HepG2 (cell line): ENCODE measurements at regions not wholly inside any gene's neighbourhood (a gene's known extent, or its start where the extent isn't known, plus 50 kb on each side); places are given as distances from the start of the nearest gene placed in this dataset.

Source experiments
- ATAC-seq: fragments of 200-7000 bp; cut with Tn5 transposase; 3 replicates; pipeline ENCODE4 v1.9.1; 2020; ENCODE audit warnings: mild to moderate bottlenecking, moderate library complexity
- BruUV-seq: library from RNA; stranded (reverse); fragments of 400-500 nt; replicated peaks from 2 replicates; lab custom pipeline; 2021; lab: Mats Ljungman, UMichigan
- CTCF ChIA-PET: fragments of 300-600 bp; formaldehyde crosslinking; extraction: SDS; loops from one replicate; lab custom pipeline; 2021; ENCODE audit warnings: low total read pairs, inconsistent platforms, low intra/inter-chr PET ratio; lab: Yijun Ruan, JAX
- POLR2A ChIA-PET: fragments of 350-600 bp; sonication (Branson Sonifier 250); formaldehyde crosslinking; loops from one replicate; lab custom pipeline; 2020; ENCODE audit warnings: antibody characterized with exemption, inconsistent platforms; lab: Yijun Ruan, JAX
- DNase-seq: peaks from one replicate; pipeline ENCODE4 v3.0.0-alpha.2; 2015; ENCODE audit warnings: low spot score
- FAIRE-seq: peaks from 3 replicates; lab custom pipeline; 2011; peaks lifted over from hg19 to GRCh38; lab: Jason Lieb, UNC
- H2AFZ ChIP-seq: one replicate; pipeline ENCODE4 v1.6.1; 2011; ENCODE audit warnings: low read length, inconsistent platforms
- H3K27ac ChIP-seq: fragments of 300-600 bp; 3 replicates; pipeline ENCODE4 v1.8.0; 2011; ENCODE audit warnings: mixed run types, mild to moderate bottlenecking, mixed read lengths, low read length, inconsistent platforms; ENCODE audit not compliant: insufficient read depth; ENCODE audit errors: extremely low read length
- H3K27me3 ChIP-seq, 2 experiments: fragments of 200-600 bp in 1 of 2; 2 replicates in 1 of 2; 3 replicates in 1 of 2; pipeline versions ENCODE4 v1.6.0 to v1.8.0; 2011; ENCODE audit warnings: low read length in 2 of 2, mild to moderate bottlenecking in 2 of 2, moderate library complexity in 2 of 2, inconsistent platforms in 1 of 2; ENCODE audit not compliant: insufficient read depth in 2 of 2, control insufficient read depth in 1 of 2
- H3K36me3 ChIP-seq, 2 experiments: fragments of 200-600 bp in 1 of 2; replicated peaks in 1 of 2; 2 replicates in 1 of 2; 3 replicates in 1 of 2; pipeline versions ENCODE4 v1.5.1 to v1.8.0; 2011; ENCODE audit warnings: low read length in 2 of 2, inconsistent platforms in 1 of 2; ENCODE audit not compliant: insufficient read depth in 2 of 2, control insufficient read depth in 1 of 2
- H3K4me1 ChIP-seq: 2 replicates; pipeline ENCODE4 v1.5.1; 2012; ENCODE audit warnings: low read length, inconsistent platforms; ENCODE audit not compliant: insufficient read depth
- H3K4me2 ChIP-seq: 2 replicates; pipeline ENCODE4 v1.6.0; 2011; ENCODE audit warnings: low read depth, low read length, inconsistent platforms
- H3K4me3 ChIP-seq, 3 experiments: fragments of 200-600 bp in 1 of 3; sonication (generic), shearing (Covaris generic) in 1 of 3; replicated peaks in 1 of 3; 2 replicates each; pipeline ENCODE4 v1.5.1; 2011 to 2016; ENCODE audit warnings: low read length in 3 of 3, inconsistent platforms in 2 of 3, low read depth in 2 of 3, mild to moderate bottlenecking in 2 of 3, control low read depth in 1 of 3, mixed read lengths in 1 of 3; ENCODE audit not compliant: insufficient read depth in 1 of 3
- H3K79me2 ChIP-seq: one replicate; pipeline ENCODE4 v1.6.1; 2011; ENCODE audit warnings: low read length, inconsistent platforms; ENCODE audit not compliant: insufficient read depth
- H3K9ac ChIP-seq: 2 replicates; pipeline ENCODE4 v1.6.0; 2011; ENCODE audit warnings: mild to moderate bottlenecking, low read depth, low read length, inconsistent platforms; ENCODE audit not compliant: insufficient read depth
- H3K9me3 ChIP-seq: 2 replicates; pipeline ENCODE4 v1.5.1; 2012; ENCODE audit warnings: mild to moderate bottlenecking, low read length
- H4K20me1 ChIP-seq: 2 replicates; pipeline ENCODE4 v1.6.0; 2011; ENCODE audit warnings: inconsistent platforms, mild to moderate bottlenecking, low read length, moderate library complexity; ENCODE audit not compliant: insufficient read depth
- FOXA1 ChIP-seq, 2 experiments: fragments of 450-650 bp in 1 of 2; sonication (generic) in 1 of 2; formaldehyde crosslinking in 1 of 2; IDR thresholded peaks; 2 replicates each; pipeline versions ENCODE4 v1.4.0 to v1.6.1; 2016 to 2020; ENCODE audit warnings: missing genetic modification reagents in 1 of 2
- HINFP ChIP-seq: sonication (generic); formaldehyde crosslinking; IDR thresholded peaks from 2 replicates; pipeline ENCODE4 v1.4.0; 2020; ENCODE audit warnings: low read depth, mild to moderate bottlenecking, missing genetic modification reagents
- IRF9 ChIP-seq: sonication (generic); formaldehyde crosslinking; IDR thresholded peaks from 2 replicates; pipeline ENCODE4 v1.8.0; 2022; ENCODE audit warnings: missing genetic modification reagents, mild to moderate bottlenecking, borderline replicate concordance
- KLF13 ChIP-seq: sonication (generic); formaldehyde crosslinking; IDR thresholded peaks from 2 replicates; pipeline ENCODE4 v1.4.0; 2020; ENCODE audit warnings: mild to moderate bottlenecking, missing genetic modification reagents
- PPARG ChIP-seq: conservative IDR thresholded peaks from 2 replicates; pipeline ENCODE4 v1.6.1; 2016; ENCODE audit warnings: missing biosample characterization, missing genetic modification reagents
- PRMT3 ChIP-seq: sonication (generic); formaldehyde crosslinking; IDR thresholded peaks from 2 replicates; pipeline ENCODE4 v1.8.1; 2022; ENCODE audit warnings: low read depth, mild to moderate bottlenecking, moderate library complexity, missing genetic modification reagents, borderline replicate concordance
- RFX3 ChIP-seq: IDR thresholded peaks from 2 replicates; pipeline ENCODE4 v1.6.1; 2016; ENCODE audit warnings: missing biosample characterization, missing genetic modification reagents
- ZBTB26 ChIP-seq: IDR thresholded peaks from 2 replicates; pipeline ENCODE4 v1.6.1; 2016; ENCODE audit warnings: missing compliant biosample characterization, missing genetic modification reagents, borderline replicate concordance
- ZFP36L2 ChIP-seq: sonication (generic); formaldehyde crosslinking; IDR thresholded peaks from 2 replicates; pipeline ENCODE4 v1.4.0; 2020; ENCODE audit warnings: missing genetic modification reagents
- ZNF232 ChIP-seq: sonication (generic); formaldehyde crosslinking; IDR thresholded peaks from 2 replicates; pipeline ENCODE4 v1.4.0; 2020; ENCODE audit warnings: missing genetic modification reagents, borderline replicate concordance
- ZNF574 ChIP-seq: sonication (generic); formaldehyde crosslinking; IDR thresholded peaks from 2 replicates; pipeline ENCODE4 v1.4.0; 2020; ENCODE audit warnings: missing genetic modification reagents
- ZNF740 ChIP-seq: sonication (generic); formaldehyde crosslinking; IDR thresholded peaks from 2 replicates; pipeline ENCODE4 v1.4.0; 2020; ENCODE audit warnings: missing genetic modification reagents
- WGBS: methylation state at CpG from one replicate; pipeline ENCODE4 v1.1.6; 2017; ENCODE audit warnings: low lambda C conversion rate; 5-methylcytosine and 5-hydroxymethylcytosine counted together
- in situ Hi-C: cut with HindIII; loops from 2 replicates; pipeline ENCODE4 v1.10.0; 2017; ENCODE audit warnings: low pct_unique_long_range_greater_than_20kb; ENCODE audit not compliant: extremely low pct_ligation_motif_present
- intact Hi-C: fragments of 100-400 bp; cut with micrococcal nuclease; formaldehyde crosslinking; loops from one replicate; pipeline ENCODE4 v1.10.0; 2022; ENCODE audit not compliant: unreplicated experiment

- H3K79me2 ChIP-seq = no peaks in the 10 kb centered on the region
- ATAC-seq (no peak), FAIRE-seq (no peak), DNase-seq (no peak)
- H3K4me3 ChIP-seq = no peak overlapping the region
- H3K9ac ChIP-seq = no peak overlapping the region
- no peaks in the 10 kb centered on the region for H4K20me1 ChIP-seq
- H3K27me3 ChIP-seq = no peaks in the 10 kb centered on the region
- intact Hi-C loops (no loop called here), in situ Hi-C loops (no loop called here)
- ChIA-PET CTCF (no interaction called here), POLR2A (no interaction called here)
- no TSS peak for BruUV-seq
- 52% methylated on average over 5 of the region's 5 CpGs for WGBS
- no peak overlapping the region for H3K4me2 ChIP-seq
- no peaks in the 10 kb centered on the region for H3K36me3 ChIP-seq
- peaks cover 66% of the 10 kb centered on the region for H3K4me1 ChIP-seq
- H3K27ac ChIP-seq = no peak overlapping the region
- H2AFZ ChIP-seq = no peak overlapping the region
- no peaks in the 10 kb centered on the region for H3K9me3 ChIP-seq
- TF ChIP-seq KLF13 (CRISPR knock-in tag) (no peak), IRF9 (no peak), ZNF232 (CRISPR knock-in tag) (peak; percentile 23; the same call in 1 of the 2 replicates), ZNF574 (CRISPR knock-in tag) (no peak), HINFP (CRISPR knock-in tag) (no peak), PPARG (0 out of 2 replicates have a peak, but pooled peaks have one; percentile 46), FOXA1 (IDR thresholded peaks at IDR 0.05) (no peak), FOXA1 (CRISPR knock-in tag; IDR thresholded peaks at IDR 0.05) (no peak), RFX3 (CRISPR knock-in tag) (no peak), PRMT3 (no peak), ZFP36L2 (no peak), ZNF740 (CRISPR knock-in tag) (no peak), ZBTB26 (no peak)
These were observed 95.3 kb upstream of the LPP start for GRCh38 chr3:188058569-188059184.
